GM18502 (cell line): ENCODE measurements at regions not wholly inside any gene's neighbourhood (a gene's known extent, or its start where the extent isn't known, plus 50 kb on each side); places are given as distances from the start of the nearest gene placed in this dataset.

Source experiments
- ATAC-seq: cut with Tn5 transposase; IDR thresholded peaks from one replicate; pipeline ENCODE4 v1.9.1; 2021; ENCODE audit warnings: mild to moderate bottlenecking; ENCODE audit not compliant: unreplicated experiment, poor library complexity

DNA sequence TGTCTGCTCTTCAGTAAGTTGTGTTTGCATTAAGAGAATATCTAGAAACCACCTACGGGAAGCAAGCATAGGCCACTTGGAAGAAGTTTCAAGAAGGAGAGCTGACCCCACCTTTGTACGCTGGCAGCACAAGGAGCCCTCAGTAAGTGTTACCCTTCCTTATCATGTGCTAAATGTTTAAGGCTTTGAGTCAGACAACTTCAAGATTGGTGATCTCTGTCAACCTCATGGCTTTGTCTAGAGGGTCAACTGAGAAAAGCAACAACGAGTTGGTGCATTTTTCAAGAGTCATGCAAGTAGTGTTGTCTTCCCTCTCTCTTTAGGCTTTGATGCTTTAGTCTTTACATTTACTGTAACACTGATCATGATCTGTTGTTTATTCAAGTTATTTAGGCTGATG is 53.2 kb upstream of the SPTLC3 start:
- ATAC-seq = no peak

- no peak for ATAC-seq
Observed at GRCh38 chr20:12956303-12956702, 52.5 kb upstream of the SPTLC3 start.

DNA sequence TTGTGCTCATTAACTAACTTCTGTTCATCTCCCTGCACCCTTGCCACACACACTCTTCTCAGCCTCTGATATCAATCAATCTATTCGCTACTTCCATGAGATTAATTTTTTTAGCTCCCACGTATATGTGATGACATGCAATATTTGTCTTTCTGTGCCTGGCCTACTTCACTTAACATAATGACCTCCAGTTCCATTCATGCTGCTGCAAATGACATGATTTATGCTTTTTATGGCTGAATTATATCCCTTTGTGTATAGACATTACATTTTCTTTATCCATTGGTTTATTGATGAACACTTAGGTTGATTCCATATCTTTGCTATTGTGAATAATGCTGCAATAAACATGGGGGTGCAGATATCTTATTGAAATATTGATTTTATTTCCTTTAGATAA is 50.8 kb upstream of the SPTLC3 start:
- ATAC-seq = no peak
